Sigmoid colon (tissue), 6 donors: ENCODE measurements at regions not wholly inside any gene's neighbourhood (a gene's known extent, or its start where the extent isn't known, plus 50 kb on each side); places are given as distances from the start of the nearest gene placed in this dataset.

Experiments
- DNase-seq: peaks from one replicate; pipeline ENCODE4 v3.0.0-alpha.2; 2019
- H3K27ac ChIP-seq, 4 donors: fragments of 200-600 bp; sonication (generic); one replicate each; pipeline ENCODE4 v1.5.1; 2016 to 2019; ENCODE audit warnings: mild to moderate bottlenecking in 1 of 4
- H3K27me3 ChIP-seq, 3 donors: fragments of 200-600 bp; sonication (generic); one replicate each; pipeline ENCODE4 v1.5.1; 2019; ENCODE audit warnings: mild to moderate bottlenecking in 1 of 3
- H3K36me3 ChIP-seq, 4 donors: fragments of 200-600 bp; sonication (generic); one replicate each; pipeline ENCODE4 v1.5.1; 2016 to 2019
- H3K4me1 ChIP-seq, 4 donors: fragments of 200-600 bp; sonication (generic); one replicate each; pipeline ENCODE4 v1.5.1; 2017 to 2019
- H3K4me3 ChIP-seq, 4 donors: fragments of 200-600 bp; sonication (generic); one replicate each; pipeline ENCODE4 v1.5.1; 2017 to 2019; ENCODE audit warnings: mild to moderate bottlenecking in 2 of 4, moderate library complexity in 1 of 4
- H3K9me3 ChIP-seq, 4 donors: fragments of 200-600 bp in 3 of 4; sonication (generic) in 3 of 4; one replicate each; pipeline versions ENCODE4 v1.5.1 to v1.6.1; 2013 to 2019
- CTCF ChIP-seq, 4 experiments: fragments of 450-650 bp in 3 of 4; fragments of 200-600 bp in 1 of 4; IDR thresholded peaks; one replicate each; pipeline ENCODE4 v1.5.1; 2016 to 2019; ENCODE audit warnings: antibody characterized with exemption in 4 of 4, mild to moderate bottlenecking in 3 of 4, moderate library complexity in 2 of 4
- EP300 ChIP-seq, 4 donors: sonication (generic); formaldehyde crosslinking; IDR thresholded peaks; one replicate each; pipeline ENCODE4 v1.6.1; 2017; ENCODE audit warnings: antibody characterized with exemption in 4 of 4
- POLR2A ChIP-seq, 2 donors: fragments of 450-650 bp; IDR thresholded peaks; one replicate each; pipeline ENCODE4 v1.6.1; 2016; ENCODE audit warnings: antibody characterized with exemption in 2 of 2, mild to moderate bottlenecking in 2 of 2, moderate library complexity in 2 of 2
- POLR2AphosphoS5 ChIP-seq, 4 donors: sonication (generic); formaldehyde crosslinking; IDR thresholded peaks; one replicate each; pipeline ENCODE4 v1.6.1; 2017; ENCODE audit warnings: antibody characterized with exemption in 4 of 4
- WGBS, 2 donors: extraction: QIAGEN DNeasy Blood & Tissue Kit; methylation state at CpG; one replicate each; pipeline ENCODE4 v1.1.7; 2013; 5-methylcytosine and 5-hydroxymethylcytosine counted together
- intact Hi-C: fragments of 100-400 bp; cut with DNase I; formaldehyde crosslinking; loops from one replicate; pipeline ENCODE4 v1.15.1; 2023
- donor health status: healthy with polysubstance abuse.
- donor health status: healthy.

- H3K4me1 ChIP-seq = no peaks in the 10 kb centered on the region
- H3K27me3 ChIP-seq = no peaks in the 10 kb centered on the region
- no peaks in the 10 kb centered on the region for H3K9me3 ChIP-seq
- no peak for DNase-seq
- TF ChIP-seq EP300 (IDR thresholded peaks at IDR 0.05) (no peak), CTCF (IDR thresholded peaks at IDR 0.05) (no peak), POLR2AphosphoS5 (IDR thresholded peaks at IDR 0.05) (no peak), POLR2A (IDR thresholded peaks at IDR 0.05) (no peak)
- H3K4me3 ChIP-seq = no peak overlapping the region
- WGBS, 2 donors = 23 to 54% methylated on average over 7 of the region's 7 CpGs
- H3K27ac ChIP-seq = no peak overlapping the region
- no peaks in the 10 kb centered on the region for H3K36me3 ChIP-seq
- intact Hi-C loops = no loop called here
Observed at GRCh38 chr3:189394599-189395121, 222.9 kb downstream of the TPRG1 start.

GRCh38 chr3:189395825-189396224 lies 224.1 kb downstream of the TPRG1 start:
- intact Hi-C loops = no loop called here
- Histone ChIP-seq H3K36me3 (no peaks in the 10 kb centered on the region), H3K4me3 (no peak overlapping the region), H3K9me3 (no peaks in the 10 kb centered on the region), H3K27ac (no peak overlapping the region), H3K27me3 (no peaks in the 10 kb centered on the region), H3K4me1 (no peaks in the 10 kb centered on the region)
- 85 to 92% methylated on average over 3 of the region's 3 CpGs for WGBS, 2 donors
- no peak for TF ChIP-seq POLR2A (IDR thresholded peaks at IDR 0.05)
- DNase-seq = no peak

DNA sequence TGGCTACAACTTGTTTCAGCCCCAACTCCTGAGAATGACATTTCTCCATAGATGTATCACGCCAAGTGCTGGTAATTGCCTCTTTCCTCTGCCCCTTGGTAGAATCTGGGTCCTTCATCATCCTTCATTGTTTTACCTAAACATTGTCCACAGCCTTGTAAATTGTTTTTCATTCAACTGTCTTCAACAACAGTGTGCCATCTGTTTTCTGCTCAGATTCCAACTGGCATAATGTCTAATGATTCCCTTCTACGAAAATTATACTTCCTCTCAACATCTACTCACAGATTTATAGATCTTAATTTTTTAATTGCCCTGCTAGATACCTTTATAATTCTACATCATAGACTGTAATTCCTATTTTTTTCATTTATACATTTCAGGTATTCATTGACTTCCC lies 226.9 kb downstream of the TPRG1 start:
- Histone ChIP-seq H3K4me1 (no peaks in the 10 kb centered on the region), H3K27ac (no peak overlapping the region), H3K9me3 (no peaks in the 10 kb centered on the region), H3K4me3 (no peak overlapping the region), H3K36me3 (no peaks in the 10 kb centered on the region), H3K27me3 (no peaks in the 10 kb centered on the region)
- intact Hi-C loops = no loop called here
- DNase-seq = no peak
- TF ChIP-seq POLR2AphosphoS5 (IDR thresholded peaks at IDR 0.05) = no peak
- no peak for TF ChIP-seq EP300 (IDR thresholded peaks at IDR 0.05)
- no peak for TF ChIP-seq POLR2A (IDR thresholded peaks at IDR 0.05)
- TF ChIP-seq CTCF (IDR thresholded peaks at IDR 0.05) = no peak
- WGBS, 2 donors = 92% methylated on average over 2 of the region's 2 CpGs

DNA sequence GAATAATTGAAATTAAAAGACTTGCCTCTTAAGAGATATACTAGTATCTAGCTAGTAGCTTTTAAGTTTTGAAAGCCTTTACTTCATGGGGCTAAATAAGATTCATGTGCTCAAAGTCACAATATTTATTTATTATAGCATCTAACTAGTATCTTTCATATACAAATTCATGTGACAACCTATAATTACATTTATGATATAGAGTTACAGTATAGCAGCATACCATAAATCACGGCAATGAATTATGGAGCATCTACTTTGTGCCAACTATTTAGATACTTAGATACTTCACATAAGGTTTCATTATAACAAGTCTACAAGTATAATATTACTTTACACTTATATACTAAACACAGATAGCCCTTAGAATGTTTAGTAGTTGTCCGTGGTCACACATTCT lies 229.4 kb downstream of the TPRG1 start:
- H3K9me3 ChIP-seq = no peaks in the 10 kb centered on the region
- 95% methylated on average over 2 of the region's 2 CpGs for WGBS, 2 donors
- H3K36me3 ChIP-seq = no peaks in the 10 kb centered on the region
- H3K27ac ChIP-seq = no peak overlapping the region
- intact Hi-C loops = no loop called here
- H3K27me3 ChIP-seq = no peaks in the 10 kb centered on the region
- no peak overlapping the region for H3K4me3 ChIP-seq
- DNase-seq = no peak
- TF ChIP-seq POLR2A (IDR thresholded peaks at IDR 0.05) (no peak), POLR2AphosphoS5 (IDR thresholded peaks at IDR 0.05) (no peak), EP300 (IDR thresholded peaks at IDR 0.05) (no peak), CTCF (IDR thresholded peaks at IDR 0.05) (no peak)
- H3K4me1 ChIP-seq = no peaks in the 10 kb centered on the region

- 76 to 88% methylated on average over 5 of the region's 5 CpGs for WGBS, 2 donors
- H3K4me3 ChIP-seq = no peak overlapping the region
- H3K36me3 ChIP-seq = no peaks in the 10 kb centered on the region
- no peaks in the 10 kb centered on the region for H3K9me3 ChIP-seq
- H3K4me1 ChIP-seq = no peaks in the 10 kb centered on the region
- H3K27me3 ChIP-seq = no peaks in the 10 kb centered on the region
- TF ChIP-seq CTCF (IDR thresholded peaks at IDR 0.05) = no peak
- TF ChIP-seq POLR2AphosphoS5 (IDR thresholded peaks at IDR 0.05) = no peak
- TF ChIP-seq POLR2A (IDR thresholded peaks at IDR 0.05) = no peak
- TF ChIP-seq EP300 (IDR thresholded peaks at IDR 0.05) = no peak
- intact Hi-C loops = no loop called here
- DNase-seq = no peak
- no peak overlapping the region for H3K27ac ChIP-seq
Observed at GRCh38 chr3:189403194-189403593, 228.0 kb upstream of the TP63 start.
